HEK293 (cell line): ENCODE measurements at regions not wholly inside any gene's neighbourhood (a gene's known extent, or its start where the extent isn't known, plus 50 kb on each side); places are given as distances from the start of the nearest gene placed in this dataset.

ENCODE experiments used
- CTCF ChIA-PET: fragments of 350-600 bp; formaldehyde crosslinking; extraction: SDS; loops from one replicate; lab custom pipeline; 2021; ENCODE audit warnings: antibody characterized with exemption; lab: Yijun Ruan, JAX
- POLR2A ChIA-PET: fragments of 300-600 bp; formaldehyde crosslinking; extraction: SDS; loops from one replicate; lab custom pipeline; 2020; ENCODE audit warnings: antibody characterized with exemption, inconsistent platforms; lab: Yijun Ruan, JAX
- H3K27ac ChIP-seq: fragments of 200-500 bp; sonication (Bioruptor generic); 2 replicates; pipeline ENCODE4 v1.5.1; 2014; ENCODE audit warnings: low read depth, low read length, control low read depth, inconsistent platforms; ENCODE audit errors: extremely low read depth
- H3K36me3 ChIP-seq, 2 experiments: fragments of 200-500 bp in 1 of 2; sonication (Bioruptor generic) in 1 of 2; 1 replicate in 1 of 2; 2 replicates in 1 of 2; pipeline ENCODE4 v1.5.1; 2014 to 2017; ENCODE audit warnings: inconsistent platforms in 2 of 2, low read length in 2 of 2; ENCODE audit not compliant: control insufficient read depth in 2 of 2, insufficient read depth in 1 of 2
- H3K4me1 ChIP-seq: fragments of 200-500 bp; sonication (Bioruptor generic); 2 replicates; pipeline ENCODE4 v1.5.1; 2014; ENCODE audit warnings: mild to moderate bottlenecking, low read length, inconsistent platforms; ENCODE audit not compliant: control insufficient read depth, insufficient read depth
- H3K4me3 ChIP-seq: 2 replicates; pipeline ENCODE4 v1.5.1; 2011; ENCODE audit warnings: low read depth, mild to moderate bottlenecking, control low read depth, low read length, moderate library complexity
- H3K9me3 ChIP-seq: fragments of 200-500 bp; sonication (Bioruptor generic); 2 replicates; pipeline ENCODE4 v1.5.1; 2014; ENCODE audit warnings: low read depth, low read length, inconsistent platforms; ENCODE audit not compliant: control insufficient read depth, insufficient read depth
- KLF7 ChIP-seq: fragments of 450-650 bp; formaldehyde crosslinking; IDR thresholded peaks from 2 replicates; pipeline ENCODE4 v1.5.1; 2016; ENCODE audit warnings: missing biosample characterization, missing genetic modification characterization, borderline replicate concordance
- SCRT1 ChIP-seq: fragments of 450-650 bp; formaldehyde crosslinking; IDR thresholded peaks from 2 replicates; pipeline ENCODE4 v1.5.1; 2016; ENCODE audit warnings: missing biosample characterization, missing genetic modification characterization, borderline replicate concordance
- SP7 ChIP-seq: fragments of 450-650 bp; formaldehyde crosslinking; IDR thresholded peaks from 2 replicates; pipeline ENCODE4 v1.5.1; 2016; ENCODE audit warnings: missing biosample characterization, missing genetic modification characterization
- YY1 ChIP-seq: fragments of 450-650 bp; formaldehyde crosslinking; IDR thresholded peaks from 2 replicates; pipeline ENCODE4 v1.5.1; 2018; ENCODE audit warnings: missing biosample characterization, missing genetic modification characterization
- ZBTB49 ChIP-seq: fragments of 450-650 bp; formaldehyde crosslinking; IDR thresholded peaks from 2 replicates; pipeline ENCODE4 v1.5.1; 2016; ENCODE audit warnings: missing biosample characterization, missing genetic modification characterization, low read depth
- ZNF121 ChIP-seq: fragments of 450-650 bp; formaldehyde crosslinking; IDR thresholded peaks from 2 replicates; pipeline ENCODE4 v1.5.1; 2016; ENCODE audit warnings: missing biosample characterization, missing genetic modification characterization
- ZNF133 ChIP-seq: fragments of 450-650 bp; formaldehyde crosslinking; IDR thresholded peaks from 2 replicates; pipeline ENCODE4 v1.5.1; 2016; ENCODE audit warnings: missing biosample characterization, missing genetic modification characterization
- ZNF146 ChIP-seq: fragments of 450-650 bp; formaldehyde crosslinking; IDR thresholded peaks from 2 replicates; pipeline ENCODE4 v1.5.1; 2016; ENCODE audit warnings: missing biosample characterization, missing genetic modification characterization
- ZNF280D ChIP-seq: fragments of 450-650 bp; formaldehyde crosslinking; IDR thresholded peaks from 2 replicates; pipeline ENCODE4 v1.5.1; 2016; ENCODE audit warnings: missing biosample characterization, missing genetic modification characterization
- ZNF791 ChIP-seq: fragments of 450-650 bp; formaldehyde crosslinking; IDR thresholded peaks from 2 replicates; pipeline ENCODE4 v1.5.1; 2016; ENCODE audit warnings: missing biosample characterization, missing genetic modification characterization
- TF ChIP-seq, protein P1 (sequence below): fragments of 450-650 bp; formaldehyde crosslinking; IDR thresholded peaks from 2 replicates; pipeline ENCODE4 v1.5.1; 2016; ENCODE audit warnings: missing biosample characterization, missing genetic modification characterization
- TF ChIP-seq, protein P2 (sequence below): fragments of 450-650 bp; formaldehyde crosslinking; IDR thresholded peaks from 2 replicates; pipeline ENCODE4 v1.5.1; 2016; ENCODE audit warnings: missing biosample characterization, missing genetic modification characterization

DNA sequence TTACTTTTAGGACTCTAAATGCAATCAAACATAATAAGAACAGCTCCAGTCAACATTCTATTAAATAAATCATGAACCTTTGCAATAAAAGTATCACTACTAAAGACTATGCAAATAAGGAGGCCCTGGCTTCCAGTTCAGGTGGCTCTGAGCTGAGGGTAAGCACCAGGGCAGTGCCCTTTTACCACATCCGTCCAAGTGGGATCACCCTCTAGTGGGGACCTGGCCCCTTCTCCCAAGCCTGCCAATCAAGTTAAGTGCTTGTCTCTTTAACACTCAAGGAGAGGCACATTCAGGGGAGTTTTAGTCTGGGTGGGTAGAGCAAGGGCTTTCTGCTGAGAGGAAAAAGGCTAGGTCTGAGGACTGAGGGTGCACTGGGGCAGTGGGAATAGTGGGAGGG, 161.4 kb downstream of the TMEM200A start (continued):
- no peak for TF ChIP-seq ZNF280D (tag by site-specific recombination)
- no peak for TF ChIP-seq ZNF146 (tag by site-specific recombination)
- TF ChIP-seq, protein P1, sequence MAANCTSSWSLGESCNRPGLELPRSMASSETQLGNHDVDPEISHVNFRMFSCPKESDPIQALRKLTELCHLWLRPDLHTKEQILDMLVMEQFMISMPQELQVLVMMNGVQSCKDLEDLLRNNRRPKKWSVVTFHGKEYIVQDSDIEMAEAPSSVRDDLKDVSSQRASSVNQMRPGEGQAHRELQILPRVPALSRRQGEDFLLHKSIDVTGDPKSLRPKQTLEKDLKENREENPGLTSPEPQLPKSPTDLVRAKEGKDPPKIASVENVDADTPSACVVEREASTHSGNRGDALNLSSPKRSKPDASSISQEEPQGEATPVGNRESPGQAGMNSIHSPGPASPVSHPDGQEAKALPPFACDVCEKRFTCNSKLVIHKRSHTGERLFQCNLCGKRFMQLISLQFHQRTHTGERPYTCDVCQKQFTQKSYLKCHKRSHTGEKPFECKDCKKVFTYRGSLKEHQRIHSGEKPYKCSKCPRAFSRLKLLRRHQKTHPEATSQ (tag by site-specific recombination), result no peak
- no peak for TF ChIP-seq SP7 (tag by site-specific recombination)
- no peak for TF ChIP-seq SCRT1 (tag by site-specific recombination)
- TF ChIP-seq, protein P2, sequence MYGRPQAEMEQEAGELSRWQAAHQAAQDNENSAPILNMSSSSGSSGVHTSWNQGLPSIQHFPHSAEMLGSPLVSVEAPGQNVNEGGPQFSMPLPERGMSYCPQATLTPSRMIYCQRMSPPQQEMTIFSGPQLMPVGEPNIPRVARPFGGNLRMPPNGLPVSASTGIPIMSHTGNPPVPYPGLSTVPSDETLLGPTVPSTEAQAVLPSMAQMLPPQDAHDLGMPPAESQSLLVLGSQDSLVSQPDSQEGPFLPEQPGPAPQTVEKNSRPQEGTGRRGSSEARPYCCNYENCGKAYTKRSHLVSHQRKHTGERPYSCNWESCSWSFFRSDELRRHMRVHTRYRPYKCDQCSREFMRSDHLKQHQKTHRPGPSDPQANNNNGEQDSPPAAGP (tag by site-specific recombination), result no peak

GRCh38 chr6:130529569-130530149, 163.8 kb downstream of the TMEM200A start:
- CTCF ChIA-PET, result no interaction called here

More at GRCh38 chr6:130529569-130530149, 163.8 kb downstream of the TMEM200A start:
- Histone ChIP-seq H3K9me3 (no peaks in the 10 kb centered on the region), H3K36me3 (no peaks in the 10 kb centered on the region), H3K27ac (no peak overlapping the region), H3K4me3 (no peak overlapping the region), H3K4me1 (no peaks in the 10 kb centered on the region)
- POLR2A ChIA-PET, result no interaction called here
- TF ChIP-seq ZNF121 (tag by site-specific recombination) (no peak), ZNF133 (tag by site-specific recombination) (no peak), ZBTB49 (tag by site-specific recombination) (no peak), KLF7 (tag by site-specific recombination) (no peak), ZNF791 (tag by site-specific recombination) (no peak), YY1 (tag by site-specific recombination) (no peak)
- TF ChIP-seq, protein P1 (tag by site-specific recombination), result no peak
